GM12875 (cell line): ENCODE measurements at regions not wholly inside any gene's neighbourhood (a gene's known extent, or its start where the extent isn't known, plus 50 kb on each side); places are given as distances from the start of the nearest gene placed in this dataset.
"Not testable (repeated sequence)": the region's sequence is repeated elsewhere in the genome, so short reads cannot be mapped to it uniquely, and the experiment has no call there.

Experiments used
- H3K4me3 ChIP-seq: one replicate; pipeline ENCODE4 v1.5.1; 2011; ENCODE audit warnings: low read depth, low read length, control low read depth
- TF ChIP-seq, protein P1 (sequence below): IDR thresholded peaks from 2 replicates; pipeline ENCODE4 v1.5.1; 2011; ENCODE audit warnings: low read depth, mild to moderate bottlenecking, control low read depth, inconsistent platforms, low read length, moderate library complexity, borderline replicate concordance; ENCODE audit not compliant: insufficient read depth

- TF ChIP-seq, protein P1, sequence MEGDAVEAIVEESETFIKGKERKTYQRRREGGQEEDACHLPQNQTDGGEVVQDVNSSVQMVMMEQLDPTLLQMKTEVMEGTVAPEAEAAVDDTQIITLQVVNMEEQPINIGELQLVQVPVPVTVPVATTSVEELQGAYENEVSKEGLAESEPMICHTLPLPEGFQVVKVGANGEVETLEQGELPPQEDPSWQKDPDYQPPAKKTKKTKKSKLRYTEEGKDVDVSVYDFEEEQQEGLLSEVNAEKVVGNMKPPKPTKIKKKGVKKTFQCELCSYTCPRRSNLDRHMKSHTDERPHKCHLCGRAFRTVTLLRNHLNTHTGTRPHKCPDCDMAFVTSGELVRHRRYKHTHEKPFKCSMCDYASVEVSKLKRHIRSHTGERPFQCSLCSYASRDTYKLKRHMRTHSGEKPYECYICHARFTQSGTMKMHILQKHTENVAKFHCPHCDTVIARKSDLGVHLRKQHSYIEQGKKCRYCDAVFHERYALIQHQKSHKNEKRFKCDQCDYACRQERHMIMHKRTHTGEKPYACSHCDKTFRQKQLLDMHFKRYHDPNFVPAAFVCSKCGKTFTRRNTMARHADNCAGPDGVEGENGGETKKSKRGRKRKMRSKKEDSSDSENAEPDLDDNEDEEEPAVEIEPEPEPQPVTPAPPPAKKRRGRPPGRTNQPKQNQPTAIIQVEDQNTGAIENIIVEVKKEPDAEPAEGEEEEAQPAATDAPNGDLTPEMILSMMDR: no peak
- H3K4me3 ChIP-seq: no peak overlapping the region
Measured at GRCh38 chr2:199196686-199197085, 261.1 kb downstream of the SATB2 start.

GRCh38 chr2:199195927-199196502 lies 261.7 kb downstream of the SATB2 start:
- no peak overlapping the region for H3K4me3 ChIP-seq
- TF ChIP-seq, protein P1: no peak

DNA sequence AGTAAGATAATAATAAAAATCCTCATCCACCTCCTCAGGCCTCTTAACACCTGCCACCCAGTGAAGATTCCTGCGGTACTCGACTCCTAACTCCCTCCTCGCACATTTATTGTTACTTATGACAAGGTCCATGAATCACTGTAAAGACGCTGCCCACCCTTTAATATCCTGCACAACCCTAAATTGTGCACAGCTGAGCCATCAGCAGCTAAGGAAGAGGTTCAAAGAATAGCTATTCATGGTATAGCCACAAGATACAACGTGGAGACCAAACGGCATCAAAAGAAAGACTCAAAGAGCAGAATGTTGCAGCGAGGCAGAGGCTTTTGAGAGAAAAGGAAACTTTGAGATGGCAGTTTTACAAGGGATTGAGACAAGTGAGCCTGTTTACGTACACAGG lies 266.3 kb downstream of the SATB2 start:
- TF ChIP-seq, protein P1: no peak
- H3K4me3 ChIP-seq: no peak overlapping the region

DNA sequence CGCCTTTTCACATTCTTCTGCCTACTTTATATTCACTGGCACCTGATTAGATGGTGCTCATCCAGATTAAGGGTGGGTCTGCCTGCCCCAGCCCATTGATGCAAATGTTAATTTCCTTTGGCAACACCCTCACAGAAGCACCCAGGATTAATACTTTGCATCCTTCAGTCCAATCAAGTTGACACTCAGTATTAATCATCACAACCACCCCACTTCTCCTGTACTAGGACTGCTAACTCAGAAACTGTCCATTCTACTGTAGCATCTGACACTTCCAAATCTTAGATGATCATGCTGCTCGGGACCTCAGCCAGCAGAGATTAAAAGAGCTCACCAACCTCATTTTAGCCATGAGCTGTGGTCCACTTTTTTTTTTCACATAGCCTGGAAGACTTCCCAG lies 268.5 kb downstream of the SATB2 start:
- no peak overlapping the region for H3K4me3 ChIP-seq
- TF ChIP-seq, protein P1: no peak

DNA sequence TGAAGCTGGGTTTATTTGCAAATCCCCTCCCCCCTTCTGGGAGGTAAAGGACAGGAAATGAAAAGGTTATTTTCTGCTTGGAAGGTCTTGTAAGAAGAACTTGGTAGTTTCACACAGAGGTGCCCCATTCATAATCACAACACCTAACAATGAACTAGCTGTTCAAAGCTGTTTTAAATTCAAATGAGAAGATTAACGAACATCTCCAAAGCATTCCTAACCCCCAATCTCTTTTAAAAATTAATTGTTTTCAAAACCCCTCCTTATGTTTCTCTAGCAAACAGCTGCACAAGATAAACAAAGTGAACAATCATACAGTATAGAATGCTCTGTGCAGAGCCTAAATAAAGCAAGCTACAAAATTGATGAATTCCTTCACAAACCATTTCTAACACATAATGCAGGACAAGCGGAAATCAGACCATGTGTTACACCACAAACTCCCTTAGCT lies 271.4 kb downstream of the SATB2 start:
- H3K4me3 ChIP-seq: no peak overlapping the region

DNA sequence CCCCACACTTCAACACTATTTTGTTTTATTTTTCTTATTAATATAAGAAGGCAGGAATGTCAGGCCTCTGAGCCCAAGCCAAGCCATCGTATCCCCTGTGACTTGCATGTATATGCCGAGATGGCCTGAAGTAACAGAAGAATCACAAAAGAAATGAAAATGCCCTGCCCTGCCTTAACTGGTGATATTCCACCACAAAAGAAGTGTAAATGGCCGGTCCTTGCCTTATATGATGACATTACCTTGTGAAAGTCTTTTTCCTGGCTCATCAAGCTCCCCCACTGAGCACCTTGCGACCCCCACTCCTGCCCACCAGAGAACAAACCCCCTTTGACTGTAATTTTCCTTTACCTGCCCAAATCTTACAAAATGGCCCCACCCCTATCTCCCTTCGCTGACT lies 272.6 kb downstream of the SATB2 start:
- not testable (repeated sequence) for H3K4me3 ChIP-seq

More for the DNA sequence above, 271.4 kb downstream of the SATB2 start:
- TF ChIP-seq, protein P1: no peak

- no peak overlapping the region for H3K4me3 ChIP-seq
- TF ChIP-seq, protein P1: no peak
Measured at GRCh38 chr2:199163613-199164458, 293.9 kb downstream of the SATB2 start.
